HEK293 (cell line): ENCODE measurements at regions not wholly inside any gene's neighbourhood (a gene's known extent, or its start where the extent isn't known, plus 50 kb on each side); places are given as distances from the start of the nearest gene placed in this dataset.

Experiments used
- MEIS1 ChIP-seq: sonication (generic); formaldehyde crosslinking; IDR thresholded peaks from 2 replicates; pipeline ENCODE4 v1.8.1; 2022; ENCODE audit warnings: missing genetic modification reagents, mild to moderate bottlenecking, borderline replicate concordance
- PRDM1 ChIP-seq: fragments of 450-650 bp; formaldehyde crosslinking; IDR thresholded peaks from 2 replicates; pipeline ENCODE4; 2016; ENCODE audit warnings: missing biosample characterization, missing genetic modification characterization
- REPIN1 ChIP-seq: fragments of 450-650 bp; formaldehyde crosslinking; IDR thresholded peaks from 2 replicates; pipeline ENCODE4 v1.5.1; 2017; ENCODE audit warnings: missing biosample characterization, missing genetic modification characterization, low read depth
- ZFP41 ChIP-seq: fragments of 450-650 bp; formaldehyde crosslinking; IDR thresholded peaks from 2 replicates; pipeline ENCODE4 v1.5.1; 2016; ENCODE audit warnings: missing biosample characterization, missing genetic modification characterization, borderline replicate concordance
- ZNF768 ChIP-seq: fragments of 450-650 bp; formaldehyde crosslinking; IDR thresholded peaks from 2 replicates; pipeline ENCODE4 v1.5.1; 2018; ENCODE audit warnings: missing biosample characterization, mild to moderate bottlenecking, missing genetic modification characterization
- TF ChIP-seq, protein P1 (sequence below): fragments of 450-650 bp; formaldehyde crosslinking; IDR thresholded peaks from 2 replicates; pipeline ENCODE4 v1.5.1; 2017; ENCODE audit warnings: missing biosample characterization, missing genetic modification characterization
- TF ChIP-seq, protein P2 (sequence below): fragments of 450-650 bp; formaldehyde crosslinking; IDR thresholded peaks from 2 replicates; pipeline ENCODE4 v1.5.1; 2016; ENCODE audit warnings: missing biosample characterization, missing genetic modification characterization
- TF ChIP-seq, protein P3 (sequence below): fragments of 450-650 bp; formaldehyde crosslinking; IDR thresholded peaks from 2 replicates; pipeline ENCODE4 v1.5.1; 2016; ENCODE audit warnings: missing biosample characterization, missing genetic modification characterization

DNA sequence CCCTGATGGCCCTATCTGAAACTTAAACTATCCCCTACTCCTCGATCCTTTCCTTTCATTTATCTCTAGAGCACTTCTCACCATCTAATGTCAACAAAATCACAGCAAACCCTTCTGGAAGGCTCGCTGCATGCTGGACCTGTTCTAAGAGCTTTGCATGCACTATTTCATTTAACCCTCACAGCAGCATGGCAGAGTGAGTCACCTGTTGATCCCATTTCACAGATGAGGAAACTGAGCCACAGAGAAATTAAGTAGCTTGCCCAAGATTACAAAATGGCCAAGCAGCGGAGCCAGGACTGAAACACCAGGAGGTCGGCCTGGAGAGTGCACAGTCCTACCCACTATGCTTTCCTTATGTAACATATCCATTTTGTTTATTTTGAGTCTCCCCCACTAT lies 93.1 kb downstream of the ZNF622 start:
- no peak for TF ChIP-seq PRDM1 (tag by site-specific recombination)
- TF ChIP-seq MEIS1 = no peak
- TF ChIP-seq, protein P1, sequence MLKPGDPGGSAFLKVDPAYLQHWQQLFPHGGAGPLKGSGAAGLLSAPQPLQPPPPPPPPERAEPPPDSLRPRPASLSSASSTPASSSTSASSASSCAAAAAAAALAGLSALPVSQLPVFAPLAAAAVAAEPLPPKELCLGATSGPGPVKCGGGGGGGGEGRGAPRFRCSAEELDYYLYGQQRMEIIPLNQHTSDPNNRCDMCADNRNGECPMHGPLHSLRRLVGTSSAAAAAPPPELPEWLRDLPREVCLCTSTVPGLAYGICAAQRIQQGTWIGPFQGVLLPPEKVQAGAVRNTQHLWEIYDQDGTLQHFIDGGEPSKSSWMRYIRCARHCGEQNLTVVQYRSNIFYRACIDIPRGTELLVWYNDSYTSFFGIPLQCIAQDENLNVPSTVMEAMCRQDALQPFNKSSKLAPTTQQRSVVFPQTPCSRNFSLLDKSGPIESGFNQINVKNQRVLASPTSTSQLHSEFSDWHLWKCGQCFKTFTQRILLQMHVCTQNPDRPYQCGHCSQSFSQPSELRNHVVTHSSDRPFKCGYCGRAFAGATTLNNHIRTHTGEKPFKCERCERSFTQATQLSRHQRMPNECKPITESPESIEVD (tag by site-specific recombination) = no peak
- no peak for TF ChIP-seq ZFP41 (tag by site-specific recombination)
- TF ChIP-seq, protein P2, sequence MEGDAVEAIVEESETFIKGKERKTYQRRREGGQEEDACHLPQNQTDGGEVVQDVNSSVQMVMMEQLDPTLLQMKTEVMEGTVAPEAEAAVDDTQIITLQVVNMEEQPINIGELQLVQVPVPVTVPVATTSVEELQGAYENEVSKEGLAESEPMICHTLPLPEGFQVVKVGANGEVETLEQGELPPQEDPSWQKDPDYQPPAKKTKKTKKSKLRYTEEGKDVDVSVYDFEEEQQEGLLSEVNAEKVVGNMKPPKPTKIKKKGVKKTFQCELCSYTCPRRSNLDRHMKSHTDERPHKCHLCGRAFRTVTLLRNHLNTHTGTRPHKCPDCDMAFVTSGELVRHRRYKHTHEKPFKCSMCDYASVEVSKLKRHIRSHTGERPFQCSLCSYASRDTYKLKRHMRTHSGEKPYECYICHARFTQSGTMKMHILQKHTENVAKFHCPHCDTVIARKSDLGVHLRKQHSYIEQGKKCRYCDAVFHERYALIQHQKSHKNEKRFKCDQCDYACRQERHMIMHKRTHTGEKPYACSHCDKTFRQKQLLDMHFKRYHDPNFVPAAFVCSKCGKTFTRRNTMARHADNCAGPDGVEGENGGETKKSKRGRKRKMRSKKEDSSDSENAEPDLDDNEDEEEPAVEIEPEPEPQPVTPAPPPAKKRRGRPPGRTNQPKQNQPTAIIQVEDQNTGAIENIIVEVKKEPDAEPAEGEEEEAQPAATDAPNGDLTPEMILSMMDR (tag by site-specific recombination) = no peak
- no peak for TF ChIP-seq REPIN1 (tag by site-specific recombination)
- no peak for TF ChIP-seq ZNF768 (tag by site-specific recombination)
- TF ChIP-seq, protein P3, sequence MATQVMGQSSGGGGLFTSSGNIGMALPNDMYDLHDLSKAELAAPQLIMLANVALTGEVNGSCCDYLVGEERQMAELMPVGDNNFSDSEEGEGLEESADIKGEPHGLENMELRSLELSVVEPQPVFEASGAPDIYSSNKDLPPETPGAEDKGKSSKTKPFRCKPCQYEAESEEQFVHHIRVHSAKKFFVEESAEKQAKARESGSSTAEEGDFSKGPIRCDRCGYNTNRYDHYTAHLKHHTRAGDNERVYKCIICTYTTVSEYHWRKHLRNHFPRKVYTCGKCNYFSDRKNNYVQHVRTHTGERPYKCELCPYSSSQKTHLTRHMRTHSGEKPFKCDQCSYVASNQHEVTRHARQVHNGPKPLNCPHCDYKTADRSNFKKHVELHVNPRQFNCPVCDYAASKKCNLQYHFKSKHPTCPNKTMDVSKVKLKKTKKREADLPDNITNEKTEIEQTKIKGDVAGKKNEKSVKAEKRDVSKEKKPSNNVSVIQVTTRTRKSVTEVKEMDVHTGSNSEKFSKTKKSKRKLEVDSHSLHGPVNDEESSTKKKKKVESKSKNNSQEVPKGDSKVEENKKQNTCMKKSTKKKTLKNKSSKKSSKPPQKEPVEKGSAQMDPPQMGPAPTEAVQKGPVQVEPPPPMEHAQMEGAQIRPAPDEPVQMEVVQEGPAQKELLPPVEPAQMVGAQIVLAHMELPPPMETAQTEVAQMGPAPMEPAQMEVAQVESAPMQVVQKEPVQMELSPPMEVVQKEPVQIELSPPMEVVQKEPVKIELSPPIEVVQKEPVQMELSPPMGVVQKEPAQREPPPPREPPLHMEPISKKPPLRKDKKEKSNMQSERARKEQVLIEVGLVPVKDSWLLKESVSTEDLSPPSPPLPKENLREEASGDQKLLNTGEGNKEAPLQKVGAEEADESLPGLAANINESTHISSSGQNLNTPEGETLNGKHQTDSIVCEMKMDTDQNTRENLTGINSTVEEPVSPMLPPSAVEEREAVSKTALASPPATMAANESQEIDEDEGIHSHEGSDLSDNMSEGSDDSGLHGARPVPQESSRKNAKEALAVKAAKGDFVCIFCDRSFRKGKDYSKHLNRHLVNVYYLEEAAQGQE (tag by site-specific recombination) = no peak
